C4-2B (cell line): ENCODE measurements at regions not wholly inside any gene's neighbourhood (a gene's known extent, or its start where the extent isn't known, plus 50 kb on each side); places are given as distances from the start of the nearest gene placed in this dataset.

Experiments
- CTCF ChIP-seq: fragments of 450-650 bp; conservative IDR thresholded peaks from 2 replicates; pipeline ENCODE4 v1.5.1; 2017; ENCODE audit warnings: mild to moderate bottlenecking
- ZFX ChIP-seq: fragments of 450-650 bp; IDR thresholded peaks from 2 replicates; pipeline ENCODE4 v1.6.1; 2017

- TF ChIP-seq CTCF: no peak
- no peak for TF ChIP-seq ZFX
Measured at GRCh38 chr4:149279776-149280175, 535.9 kb downstream of the IQCM start.
